ENCODE measurements at regions not wholly inside any gene's neighbourhood (a gene's known extent, or its start where the extent isn't known, plus 50 kb on each side); places are given as distances from the start of the nearest gene placed in this dataset.

DNA sequence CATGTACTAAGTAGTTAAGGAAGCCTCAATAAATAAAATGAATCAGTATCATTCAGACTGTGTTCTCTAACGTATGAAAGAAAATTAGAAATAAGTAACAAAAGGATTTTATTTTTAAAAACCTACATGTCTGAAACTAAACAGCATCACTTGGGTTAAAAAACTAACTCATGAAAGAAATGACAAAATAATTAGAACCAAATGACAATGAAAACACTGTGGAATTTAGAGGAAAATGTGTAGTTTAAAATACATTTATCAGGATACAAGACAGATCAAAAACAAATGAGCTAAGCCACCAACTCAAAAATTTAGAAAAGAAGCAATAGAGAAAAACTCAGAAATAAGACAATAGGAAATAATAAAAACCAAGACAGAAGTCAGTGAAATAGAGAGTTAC, 108.7 kb downstream of the TENT5C start:
- TF ChIP-seq, protein P1, sequence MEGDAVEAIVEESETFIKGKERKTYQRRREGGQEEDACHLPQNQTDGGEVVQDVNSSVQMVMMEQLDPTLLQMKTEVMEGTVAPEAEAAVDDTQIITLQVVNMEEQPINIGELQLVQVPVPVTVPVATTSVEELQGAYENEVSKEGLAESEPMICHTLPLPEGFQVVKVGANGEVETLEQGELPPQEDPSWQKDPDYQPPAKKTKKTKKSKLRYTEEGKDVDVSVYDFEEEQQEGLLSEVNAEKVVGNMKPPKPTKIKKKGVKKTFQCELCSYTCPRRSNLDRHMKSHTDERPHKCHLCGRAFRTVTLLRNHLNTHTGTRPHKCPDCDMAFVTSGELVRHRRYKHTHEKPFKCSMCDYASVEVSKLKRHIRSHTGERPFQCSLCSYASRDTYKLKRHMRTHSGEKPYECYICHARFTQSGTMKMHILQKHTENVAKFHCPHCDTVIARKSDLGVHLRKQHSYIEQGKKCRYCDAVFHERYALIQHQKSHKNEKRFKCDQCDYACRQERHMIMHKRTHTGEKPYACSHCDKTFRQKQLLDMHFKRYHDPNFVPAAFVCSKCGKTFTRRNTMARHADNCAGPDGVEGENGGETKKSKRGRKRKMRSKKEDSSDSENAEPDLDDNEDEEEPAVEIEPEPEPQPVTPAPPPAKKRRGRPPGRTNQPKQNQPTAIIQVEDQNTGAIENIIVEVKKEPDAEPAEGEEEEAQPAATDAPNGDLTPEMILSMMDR (conservative IDR thresholded peaks at IDR 0.05), result no peak
- no peak for TF ChIP-seq EZH2 (IDR thresholded peaks at IDR 0.05; ENCODE audit: low read depth)

Data from PC-9 (cell line).